ENCODE measurements at regions not wholly inside any gene's neighbourhood (a gene's known extent, or its start where the extent isn't known, plus 50 kb on each side); places are given as distances from the start of the nearest gene placed in this dataset.

GRCh38 chr11:98545544-98546175, 475.1 kb upstream of the CNTN5 start:
- Histone ChIP-seq H3K4ac (ENCODE audit: low read depth, low read length) (no peak overlapping the region), H3K4me1 (ENCODE audit: control insufficient read depth, insufficient read depth, low read length) (no peaks in the 10 kb centered on the region), H3K27ac (ENCODE audit: insufficient read depth, low read length) (no peak overlapping the region), H4K8ac (ENCODE audit: low read depth in 2 of 2, low read length in 2 of 2) (no peak overlapping the region), H3K9ac (ENCODE audit: low read depth, low read length) (no peak overlapping the region), H4K5ac (ENCODE audit: low read depth, low read length) (no peak overlapping the region), H3K36me3 (ENCODE audit: control insufficient read depth, insufficient read depth, low read length) (no peaks in the 10 kb centered on the region), H4K91ac (ENCODE audit: insufficient read depth, low read depth, low read length) (no peak overlapping the region), H3K56ac (ENCODE audit: extremely low read depth, insufficient read depth, low read length) (no peak overlapping the region), H2BK20ac (ENCODE audit: low read depth, low read length) (no peak overlapping the region), H3K27me3 (ENCODE audit: control insufficient read depth, insufficient read depth, low read length) (no peaks in the 10 kb centered on the region), H3K9me1 (ENCODE audit: insufficient read depth, low read length) (no peaks in the 10 kb centered on the region), H2AFZ (replicated peaks; ENCODE audit: low read length, poor library complexity) (no peak overlapping the region), H2AK9ac (replicated peaks; ENCODE audit: low read depth, low read length, poor library complexity) (no peak overlapping the region), H3K18ac (ENCODE audit: low read depth, low read length) (no peak overlapping the region), H2BK120ac (ENCODE audit: low read depth, low read length) (no peak overlapping the region), H2BK15ac (ENCODE audit: low read depth, low read length) (no peak overlapping the region), H3K9me3 (ENCODE audit: control insufficient read depth, insufficient read depth, low read length) (peaks cover 9% of the 10 kb centered on the region), H3K4me3 (ENCODE audit: insufficient read depth, low read depth, low read length) (no peak overlapping the region), H3K79me1 (ENCODE audit: low read depth in 1 of 2, low read length in 2 of 2) (no peaks in the 10 kb centered on the region), H3K4me2 (ENCODE audit: low read depth, low read length) (no peak overlapping the region), H4K20me1 (ENCODE audit: insufficient read depth, low read length) (no peaks in the 10 kb centered on the region), H3K23ac (ENCODE audit: low read depth, low read length) (no peak overlapping the region), H3K14ac (replicated peaks; ENCODE audit: low read depth, low read length) (no peak overlapping the region), H2BK5ac (ENCODE audit: low read depth, low read length, poor library complexity, severe bottlenecking) (no peak overlapping the region), H2AK5ac (ENCODE audit: low read depth, low read length) (no peak overlapping the region)
- ChIA-PET POLR2A (ENCODE audit: unreplicated experiment) (no interaction called here), CTCF (no interaction called here)
- no CpG with 5 or more reads among the region's 5 CpGs for WGBS, 2 experiments (ENCODE audit: extremely low coverage in 2 of 2, insufficient read length in 1 of 2)
- intact Hi-C loops (cut with micrococcal nuclease), result no loop called here
- ATAC-seq (ENCODE audit: low read depth), result no peak
- BruUV-seq (replicated peaks), result no TSS peak
- DNase-seq, result no peak
- dilution Hi-C loops (cut with HindIII; ENCODE audit: low sequenced_read_pairs, unreplicated experiment), result no loop called here
- in situ Hi-C loops (cut with MboI; ENCODE audit: low sequenced_read_pairs), result no loop called here
- TF ChIP-seq, protein P1, sequence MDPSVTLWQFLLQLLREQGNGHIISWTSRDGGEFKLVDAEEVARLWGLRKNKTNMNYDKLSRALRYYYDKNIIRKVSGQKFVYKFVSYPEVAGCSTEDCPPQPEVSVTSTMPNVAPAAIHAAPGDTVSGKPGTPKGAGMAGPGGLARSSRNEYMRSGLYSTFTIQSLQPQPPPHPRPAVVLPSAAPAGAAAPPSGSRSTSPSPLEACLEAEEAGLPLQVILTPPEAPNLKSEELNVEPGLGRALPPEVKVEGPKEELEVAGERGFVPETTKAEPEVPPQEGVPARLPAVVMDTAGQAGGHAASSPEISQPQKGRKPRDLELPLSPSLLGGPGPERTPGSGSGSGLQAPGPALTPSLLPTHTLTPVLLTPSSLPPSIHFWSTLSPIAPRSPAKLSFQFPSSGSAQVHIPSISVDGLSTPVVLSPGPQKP (IDR thresholded peaks at IDR 0.05; ENCODE audit: borderline replicate concordance, low read depth, low read length), result no peak
- no peak for TF ChIP-seq MAFK (IDR thresholded peaks at IDR 0.05; ENCODE audit: low read depth, low read length)
- TF ChIP-seq, protein P2, sequence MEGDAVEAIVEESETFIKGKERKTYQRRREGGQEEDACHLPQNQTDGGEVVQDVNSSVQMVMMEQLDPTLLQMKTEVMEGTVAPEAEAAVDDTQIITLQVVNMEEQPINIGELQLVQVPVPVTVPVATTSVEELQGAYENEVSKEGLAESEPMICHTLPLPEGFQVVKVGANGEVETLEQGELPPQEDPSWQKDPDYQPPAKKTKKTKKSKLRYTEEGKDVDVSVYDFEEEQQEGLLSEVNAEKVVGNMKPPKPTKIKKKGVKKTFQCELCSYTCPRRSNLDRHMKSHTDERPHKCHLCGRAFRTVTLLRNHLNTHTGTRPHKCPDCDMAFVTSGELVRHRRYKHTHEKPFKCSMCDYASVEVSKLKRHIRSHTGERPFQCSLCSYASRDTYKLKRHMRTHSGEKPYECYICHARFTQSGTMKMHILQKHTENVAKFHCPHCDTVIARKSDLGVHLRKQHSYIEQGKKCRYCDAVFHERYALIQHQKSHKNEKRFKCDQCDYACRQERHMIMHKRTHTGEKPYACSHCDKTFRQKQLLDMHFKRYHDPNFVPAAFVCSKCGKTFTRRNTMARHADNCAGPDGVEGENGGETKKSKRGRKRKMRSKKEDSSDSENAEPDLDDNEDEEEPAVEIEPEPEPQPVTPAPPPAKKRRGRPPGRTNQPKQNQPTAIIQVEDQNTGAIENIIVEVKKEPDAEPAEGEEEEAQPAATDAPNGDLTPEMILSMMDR (conservative IDR thresholded peaks at IDR 0.05; ENCODE audit: low read depth, low read length), result no peak
- TF ChIP-seq USF2 (IDR thresholded peaks at IDR 0.05; ENCODE audit: low read depth, low read length), result no peak
- no peak for TF ChIP-seq MXI1 (IDR thresholded peaks at IDR 0.05; ENCODE audit: borderline replicate concordance, low read depth, low read length)
- TF ChIP-seq SMC3 (IDR thresholded peaks at IDR 0.05; ENCODE audit: low read depth, low read length), result no peak
- TF ChIP-seq NFE2L2 (IDR thresholded peaks at IDR 0.05; ENCODE audit: low read depth, low read length), result no peak
- TF ChIP-seq MAZ (IDR thresholded peaks at IDR 0.05; ENCODE audit: borderline replicate concordance, low read depth, low read length), result no peak
- TF ChIP-seq CEBPB (IDR thresholded peaks at IDR 0.05; ENCODE audit: low read depth, low read length), result no peak
- TF ChIP-seq CHD1 (IDR thresholded peaks at IDR 0.05; ENCODE audit: low read depth, low read length), result no peak

Measured in IMR-90 (cell line).